ENCODE measurements at regions not wholly inside any gene's neighbourhood (a gene's known extent, or its start where the extent isn't known, plus 50 kb on each side); places are given as distances from the start of the nearest gene placed in this dataset.
"Not testable (repeated sequence)": the region's sequence is repeated elsewhere in the genome, so short reads cannot be mapped to it uniquely, and the experiment has no call there.

- 86 to 93% methylated on average over 2 of the region's 2 CpGs for WGBS, 2 donors (ENCODE audit: low coverage in 1 of 2)
- no peak overlapping the region for H3K27ac ChIP-seq
- no peak for TF ChIP-seq EP300 (IDR thresholded peaks at IDR 0.05)
- TF ChIP-seq CTCF (IDR thresholded peaks at IDR 0.05): no peak
- TF ChIP-seq POLR2AphosphoS5 (IDR thresholded peaks at IDR 0.05): no peak
- no peak for TF ChIP-seq POLR2A (IDR thresholded peaks at IDR 0.05)
- no peaks in the 10 kb centered on the region for H3K27me3 ChIP-seq
- H3K4me1 ChIP-seq: no peaks in the 10 kb centered on the region
- no peaks in the 10 kb centered on the region for H3K9me3 ChIP-seq
- H3K4me3 ChIP-seq: no peak overlapping the region
- H3K36me3 ChIP-seq: no peaks in the 10 kb centered on the region
- no peak for ATAC-seq
These were observed 92.9 kb downstream of the PLEKHG1 start for GRCh38 chr6:150692604-150693003.

GRCh38 chr6:150694889-150695288 lies 95.2 kb downstream of the PLEKHG1 start:
- Histone ChIP-seq H3K4me3 (no peak overlapping the region), H3K27ac (no peak overlapping the region), H3K9me3 (no peaks in the 10 kb centered on the region), H3K27me3 (no peaks in the 10 kb centered on the region), H3K4me1 (no peaks in the 10 kb centered on the region), H3K36me3 (no peaks in the 10 kb centered on the region)
- ATAC-seq: no peak
- TF ChIP-seq POLR2AphosphoS5 (IDR thresholded peaks at IDR 0.05): no peak
- no peak for TF ChIP-seq POLR2A (IDR thresholded peaks at IDR 0.05)
- no peak for TF ChIP-seq CTCF (IDR thresholded peaks at IDR 0.05)
- no peak for TF ChIP-seq EP300 (IDR thresholded peaks at IDR 0.05)

DNA sequence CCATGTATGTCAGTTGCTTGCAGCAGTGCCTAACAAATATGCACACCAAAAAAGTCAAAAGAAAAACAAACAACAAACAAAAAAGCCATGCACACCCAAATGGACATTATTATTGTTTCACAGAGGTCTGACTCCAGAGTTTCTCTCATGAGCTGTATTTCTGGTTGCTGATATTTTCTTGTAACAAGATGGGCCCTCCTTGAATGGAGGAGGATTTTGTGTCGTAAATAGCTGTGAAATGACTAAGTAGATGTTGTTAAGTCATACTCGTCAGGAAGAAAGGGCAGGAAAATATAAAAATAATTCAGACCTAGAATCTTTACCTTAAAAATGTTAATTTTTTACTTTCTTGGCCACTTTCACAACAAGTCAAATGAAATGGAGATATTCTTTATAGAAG lies 96.0 kb downstream of the PLEKHG1 start:
- H3K4me3 ChIP-seq: no peak overlapping the region
- H3K9me3 ChIP-seq: no peaks in the 10 kb centered on the region
- ATAC-seq: no peak
- no peaks in the 10 kb centered on the region for H3K27me3 ChIP-seq
- TF ChIP-seq POLR2AphosphoS5 (IDR thresholded peaks at IDR 0.05) (no peak), CTCF (IDR thresholded peaks at IDR 0.05) (no peak), POLR2A (IDR thresholded peaks at IDR 0.05) (no peak), EP300 (IDR thresholded peaks at IDR 0.05) (no peak)
- 69 to 73% methylated on average over 2 of the region's 2 CpGs for WGBS, 2 donors (ENCODE audit: low coverage in 1 of 2)
- H3K27ac ChIP-seq: no peak overlapping the region
- H3K4me1 ChIP-seq: no peaks in the 10 kb centered on the region
- H3K36me3 ChIP-seq: no peaks in the 10 kb centered on the region

DNA sequence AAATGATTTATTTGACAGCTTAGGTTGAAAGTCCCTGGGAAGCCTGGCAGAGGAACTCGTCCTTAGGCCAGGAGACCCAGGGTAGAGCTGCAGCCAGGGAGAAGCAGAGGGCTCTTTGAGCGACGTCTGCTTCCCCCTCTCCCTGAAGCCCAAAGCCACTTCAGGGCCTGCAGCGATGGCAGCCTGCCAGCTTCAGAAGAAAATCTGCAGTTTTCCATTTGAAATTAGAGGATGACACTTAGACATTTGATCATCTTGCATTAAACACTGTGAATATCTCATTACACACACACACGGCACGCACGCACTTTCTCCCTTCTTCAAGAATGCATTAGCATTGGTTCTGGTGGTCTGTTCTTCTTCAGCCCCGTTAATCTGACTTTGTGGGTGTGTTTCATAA lies 96.5 kb downstream of the PLEKHG1 start:
- Histone ChIP-seq H3K9me3 (no peaks in the 10 kb centered on the region), H3K36me3 (no peaks in the 10 kb centered on the region), H3K27me3 (no peaks in the 10 kb centered on the region), H3K27ac (no peak overlapping the region), H3K4me3 (no peak overlapping the region), H3K4me1 (no peaks in the 10 kb centered on the region)
- 60 to 89% methylated on average over 3 to 7 of the region's 8 CpGs for WGBS, 2 donors (ENCODE audit: low coverage in 1 of 2)
- no peak for ATAC-seq
- TF ChIP-seq POLR2A (IDR thresholded peaks at IDR 0.05): no peak
- TF ChIP-seq CTCF (IDR thresholded peaks at IDR 0.05): no peak
- no peak for TF ChIP-seq EP300 (IDR thresholded peaks at IDR 0.05)
- no peak for TF ChIP-seq POLR2AphosphoS5 (IDR thresholded peaks at IDR 0.05)

GRCh38 chr6:150696918-150697317 lies 97.2 kb downstream of the PLEKHG1 start:
- not testable (repeated sequence) for H3K9me3 ChIP-seq, H3K4me1 ChIP-seq, ATAC-seq, H3K4me3 ChIP-seq, H3K27ac ChIP-seq, H3K27me3 ChIP-seq, H3K36me3 ChIP-seq
- WGBS, 2 donors (ENCODE audit: low coverage in 1 of 2): no CpG with 5 or more reads among the region's 3 CpGs

DNA sequence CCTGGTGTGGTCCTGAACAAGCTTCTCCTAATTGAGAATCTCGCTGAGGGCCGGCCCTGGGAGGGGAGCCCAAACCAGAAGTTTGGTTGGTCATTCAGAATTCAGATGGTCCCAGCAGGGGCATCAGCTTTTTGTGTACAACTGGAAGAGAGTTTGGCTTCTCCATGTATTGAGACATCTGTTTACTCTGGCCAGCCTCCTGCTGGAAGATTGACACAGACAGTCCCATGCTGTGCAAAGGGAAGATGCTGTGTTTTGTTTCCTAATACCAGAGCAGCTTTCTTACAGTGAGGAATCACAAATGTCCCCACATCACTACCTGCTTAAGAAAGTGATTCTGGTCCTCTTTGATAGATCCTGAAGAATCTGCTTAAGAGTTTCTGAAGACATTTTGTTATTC lies 97.8 kb downstream of the PLEKHG1 start:
- no peaks in the 10 kb centered on the region for H3K9me3 ChIP-seq
- 72 to 90% methylated on average over 2 of the region's 2 CpGs for WGBS, 2 donors (ENCODE audit: low coverage in 1 of 2)
- no peak overlapping the region for H3K27ac ChIP-seq
- no peak for TF ChIP-seq CTCF (IDR thresholded peaks at IDR 0.05)
- TF ChIP-seq EP300 (IDR thresholded peaks at IDR 0.05): no peak
- TF ChIP-seq POLR2AphosphoS5 (IDR thresholded peaks at IDR 0.05): no peak
- TF ChIP-seq POLR2A (IDR thresholded peaks at IDR 0.05): no peak
- H3K27me3 ChIP-seq: no peaks in the 10 kb centered on the region
- H3K4me3 ChIP-seq: no peak overlapping the region
- H3K4me1 ChIP-seq: no peaks in the 10 kb centered on the region
- ATAC-seq: peak; percentile 81
- H3K36me3 ChIP-seq: no peaks in the 10 kb centered on the region

All from gastroesophageal sphincter (tissue), 4 donors.